ENCODE measurements at regions not wholly inside any gene's neighbourhood (a gene's known extent, or its start where the extent isn't known, plus 50 kb on each side); places are given as distances from the start of the nearest gene placed in this dataset.
"Not testable (repeated sequence)": the region's sequence is repeated elsewhere in the genome, so short reads cannot be mapped to it uniquely, and the experiment has no call there.

DNA sequence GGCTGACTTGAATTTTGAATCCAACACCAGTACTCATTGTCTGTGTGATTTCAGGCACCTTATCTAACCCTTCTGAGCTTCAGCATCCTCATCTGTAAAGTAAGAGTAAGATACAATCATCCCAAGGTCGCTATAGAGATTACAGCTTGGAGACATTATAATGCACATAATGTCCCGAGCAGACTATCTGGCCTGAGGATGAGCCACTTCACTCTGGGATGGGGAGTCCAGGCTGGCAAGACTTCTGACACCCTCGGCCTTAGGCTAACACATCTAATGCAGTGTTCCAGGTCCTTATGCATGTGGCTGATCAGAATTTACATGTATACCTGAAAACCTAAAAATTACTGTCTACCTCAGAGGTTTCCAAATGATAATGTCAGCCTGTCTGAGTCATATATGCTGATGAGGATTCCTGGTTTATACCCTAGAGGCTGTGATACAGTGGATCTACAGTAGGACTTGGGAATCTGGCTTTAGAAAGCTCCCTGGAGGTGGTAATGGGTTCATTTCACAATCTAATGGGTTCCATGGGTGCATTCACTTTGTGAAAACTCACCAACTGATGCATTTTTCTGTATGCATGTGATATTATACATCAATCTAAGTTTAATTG lies 229.0 kb upstream of the SLCO3A1 start:
- DNase-seq = no peak
- TF ChIP-seq GATA1 (IDR thresholded peaks at IDR 0.05; ENCODE audit: low read depth, low read length) = no peak
- TF ChIP-seq POLR2A (IDR thresholded peaks at IDR 0.05; ENCODE audit: low read length) = no peak

DNA sequence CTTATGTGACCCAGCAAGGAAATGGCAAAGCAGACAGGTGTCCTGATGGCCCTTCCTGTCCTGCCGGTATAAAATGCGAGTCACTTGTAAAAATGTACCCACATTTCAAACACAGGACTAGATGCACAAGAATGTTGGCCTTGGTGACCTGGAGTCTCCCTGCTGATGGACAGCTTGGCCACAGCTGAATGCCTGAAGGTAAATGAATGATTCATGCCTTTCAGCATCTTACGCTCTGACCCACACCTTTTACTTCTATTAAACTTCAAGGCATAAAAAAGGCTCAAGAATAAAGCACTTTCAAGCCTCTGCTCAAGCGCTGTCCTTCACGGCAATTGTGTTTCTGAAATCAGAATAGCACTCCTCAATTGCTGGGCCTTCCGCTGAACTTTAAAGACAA lies 228.0 kb upstream of the SLCO3A1 start:
- TF ChIP-seq POLR2A (IDR thresholded peaks at IDR 0.05; ENCODE audit: low read length) (no peak), GATA1 (IDR thresholded peaks at IDR 0.05; ENCODE audit: low read depth, low read length) (no peak)
- DNase-seq = no peak

DNA sequence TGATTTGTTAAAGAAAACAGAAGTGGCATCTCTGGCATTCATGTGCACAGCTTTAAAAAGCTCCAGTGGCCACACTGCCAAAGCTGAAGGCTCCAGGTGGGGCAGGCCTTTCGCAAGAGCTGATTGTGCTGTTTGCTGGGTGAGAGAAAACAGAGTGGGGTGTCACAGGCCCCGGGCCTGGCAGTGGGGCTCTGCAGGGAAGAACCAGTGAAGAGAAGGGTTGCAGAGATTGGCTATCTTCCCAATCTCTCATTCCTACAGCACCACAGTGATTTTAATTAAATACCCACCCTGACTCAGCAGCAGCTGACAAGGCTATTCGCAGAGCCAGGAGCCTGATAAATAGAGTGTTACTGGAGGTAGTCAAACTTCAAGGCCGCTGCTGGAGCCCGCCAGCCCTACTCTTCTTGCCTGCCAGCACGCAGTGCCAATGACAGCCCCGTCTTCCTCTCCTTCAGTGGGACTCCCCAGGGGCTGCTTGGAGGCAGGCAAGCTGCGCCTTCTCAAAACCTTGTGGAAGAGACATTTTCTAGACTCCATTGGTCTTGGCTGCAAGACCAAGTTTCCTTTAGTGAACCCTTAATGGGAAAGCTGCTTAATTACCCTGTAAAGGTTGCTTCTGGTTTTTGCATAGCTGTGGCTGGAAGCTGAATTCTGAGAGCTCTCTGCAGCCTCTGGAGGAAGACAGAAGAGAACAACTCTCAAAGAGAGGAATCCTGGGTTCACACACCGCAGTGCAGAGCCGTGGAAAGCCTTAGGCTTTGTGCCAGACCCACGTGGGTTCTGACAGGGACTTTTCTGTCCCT lies 225.8 kb upstream of the SLCO3A1 start:
- DNase-seq = no peak
- TF ChIP-seq POLR2A (IDR thresholded peaks at IDR 0.05; ENCODE audit: low read length) (no peak), GATA1 (IDR thresholded peaks at IDR 0.05; ENCODE audit: low read depth, low read length) (no peak)

GRCh38 chr15:91630090-91630489 lies 223.4 kb upstream of the SLCO3A1 start:
- DNase-seq = no peak
- TF ChIP-seq POLR2A (IDR thresholded peaks at IDR 0.05; ENCODE audit: low read length) (no peak), GATA1 (IDR thresholded peaks at IDR 0.05; ENCODE audit: low read depth, low read length) (no peak)

DNA sequence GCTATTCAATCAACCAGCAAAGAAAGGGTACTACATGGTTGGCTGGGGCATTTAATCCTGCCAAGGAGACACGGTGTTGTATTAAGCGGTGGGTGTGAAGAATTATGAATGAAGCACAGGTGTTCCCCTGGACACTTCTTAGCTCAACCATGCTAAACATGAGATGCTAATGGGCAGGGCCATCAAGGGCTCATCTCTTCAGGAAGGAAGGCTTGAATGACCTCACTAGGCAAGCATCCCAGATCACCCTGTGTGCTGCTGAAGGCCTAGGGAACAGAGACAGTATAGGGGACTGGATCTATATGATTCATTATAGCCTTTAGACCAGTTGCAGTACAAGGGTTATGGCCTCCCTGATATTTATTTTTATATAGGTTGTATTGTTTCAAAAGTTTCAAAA lies 221.3 kb upstream of the SLCO3A1 start:
- no peak for TF ChIP-seq GATA1 (IDR thresholded peaks at IDR 0.05; ENCODE audit: low read depth, low read length)
- no peak for TF ChIP-seq POLR2A (IDR thresholded peaks at IDR 0.05; ENCODE audit: low read length)
- no peak for DNase-seq

- DNase-seq = no peak
- TF ChIP-seq GATA1 (IDR thresholded peaks at IDR 0.05; ENCODE audit: low read depth, low read length) (no peak), POLR2A (IDR thresholded peaks at IDR 0.05; ENCODE audit: low read length) (no peak)
These were observed 220.5 kb upstream of the SLCO3A1 start for GRCh38 chr15:91632981-91633380.

- no peak for DNase-seq
- no peak for TF ChIP-seq GATA1 (IDR thresholded peaks at IDR 0.05; ENCODE audit: low read depth, low read length)
- no peak for TF ChIP-seq POLR2A (IDR thresholded peaks at IDR 0.05; ENCODE audit: low read length)
These were observed 219.3 kb upstream of the SLCO3A1 start for GRCh38 chr15:91634179-91634578.

DNA sequence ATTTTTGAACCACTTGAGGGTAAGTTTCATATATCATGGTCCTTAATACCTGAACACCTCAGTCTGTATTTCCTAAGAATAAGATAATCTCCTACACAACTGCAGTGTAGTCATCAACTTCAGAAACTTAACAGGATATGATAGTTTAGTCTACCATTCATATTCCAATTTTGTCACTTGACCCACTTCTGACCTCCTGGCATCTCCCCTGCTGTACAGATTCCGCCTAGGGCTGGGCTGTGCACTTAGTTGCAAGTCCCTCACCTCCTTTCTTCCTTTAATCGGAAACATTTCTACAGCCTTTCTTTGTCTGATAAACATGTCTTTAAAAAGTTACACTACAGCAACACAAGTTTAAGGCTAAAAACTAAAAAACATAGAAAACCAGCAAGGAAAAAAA lies 218.4 kb upstream of the SLCO3A1 start:
- TF ChIP-seq POLR2A (IDR thresholded peaks at IDR 0.05; ENCODE audit: low read length) (no peak), GATA1 (IDR thresholded peaks at IDR 0.05; ENCODE audit: low read depth, low read length) (no peak)
- DNase-seq = no peak

DNA sequence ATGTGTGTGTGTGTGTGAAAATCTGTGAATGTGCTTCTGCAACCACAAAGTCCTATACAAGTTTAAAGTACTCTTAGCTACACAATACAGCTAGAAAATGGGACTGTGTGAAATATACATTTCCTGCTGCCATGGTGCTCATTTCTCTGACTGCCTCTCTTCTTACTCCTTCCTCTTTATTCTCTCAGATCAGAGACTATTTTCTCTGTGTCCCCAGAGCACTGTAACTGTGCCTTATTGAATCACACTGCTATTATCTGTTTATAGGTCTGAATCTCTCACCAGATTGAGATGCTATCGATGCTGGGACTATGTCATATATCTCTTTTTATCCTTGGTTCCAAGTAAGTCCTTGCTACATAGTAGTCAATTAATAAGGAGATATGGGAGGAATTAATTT lies 217.9 kb upstream of the SLCO3A1 start:
- DNase-seq = no peak
- TF ChIP-seq POLR2A (IDR thresholded peaks at IDR 0.05; ENCODE audit: low read length) (no peak), GATA1 (IDR thresholded peaks at IDR 0.05; ENCODE audit: low read depth, low read length) (no peak)

GRCh38 chr15:91649016-91649415 lies 204.5 kb upstream of the SLCO3A1 start:
- TF ChIP-seq POLR2A (IDR thresholded peaks at IDR 0.05; ENCODE audit: low read length) = no peak
- no peak for TF ChIP-seq GATA1 (IDR thresholded peaks at IDR 0.05; ENCODE audit: low read depth, low read length)
- no peak for DNase-seq

DNA sequence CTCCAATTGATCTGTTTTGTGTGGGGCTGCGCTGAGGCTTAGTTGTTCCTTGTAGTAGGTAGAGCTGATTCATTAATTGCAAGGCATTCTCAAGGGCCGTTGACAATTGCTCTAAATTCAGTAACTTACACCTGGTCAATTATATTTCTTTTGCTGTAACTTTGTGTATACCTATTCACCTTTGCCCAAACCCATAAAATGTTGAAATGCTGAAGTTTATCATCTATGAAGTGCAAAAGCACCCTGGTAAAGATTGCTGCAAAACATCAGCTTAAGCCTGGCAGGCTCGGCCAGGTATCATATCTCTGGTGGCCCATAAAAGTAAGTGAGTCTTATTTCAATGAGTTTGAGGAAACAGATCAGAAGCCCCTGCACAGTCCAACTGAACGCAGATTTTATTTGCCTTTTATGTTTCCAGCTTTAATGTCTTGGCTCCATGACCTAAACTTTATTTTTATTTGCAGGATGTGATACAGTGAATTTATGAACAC lies 203.6 kb upstream of the SLCO3A1 start:
- DNase-seq = no peak
- no peak for TF ChIP-seq POLR2A (IDR thresholded peaks at IDR 0.05; ENCODE audit: low read length)
- TF ChIP-seq GATA1 (IDR thresholded peaks at IDR 0.05; ENCODE audit: low read depth, low read length) = no peak

- no peak for DNase-seq
- TF ChIP-seq GATA1 (IDR thresholded peaks at IDR 0.05; ENCODE audit: low read depth, low read length) (no peak), POLR2A (IDR thresholded peaks at IDR 0.05; ENCODE audit: low read length) (no peak)
These were observed 202.3 kb upstream of the SLCO3A1 start for GRCh38 chr15:91651251-91651650.

GRCh38 chr15:91652610-91653207 lies 200.8 kb upstream of the SLCO3A1 start:
- TF ChIP-seq GATA1 (IDR thresholded peaks at IDR 0.05; ENCODE audit: low read depth, low read length) (no peak), POLR2A (IDR thresholded peaks at IDR 0.05; ENCODE audit: low read length) (no peak)
- no peak for DNase-seq

- DNase-seq = not testable (repeated sequence)
These were observed 197.8 kb upstream of the SLCO3A1 start for GRCh38 chr15:91655563-91656290.
